Esophagus squamous epithelium (tissue), 4 donors: ENCODE measurements at regions not wholly inside any gene's neighbourhood (a gene's known extent, or its start where the extent isn't known, plus 50 kb on each side); places are given as distances from the start of the nearest gene placed in this dataset.

ENCODE experiments used
- POLR2A ChIP-seq, 4 donors: fragments of 450-650 bp; IDR thresholded peaks; one replicate each; pipeline ENCODE4 v1.6.1; 2017; ENCODE audit warnings: antibody characterized with exemption in 4 of 4, mild to moderate bottlenecking in 4 of 4, moderate library complexity in 3 of 4
- TF ChIP-seq, protein P1 (sequence below), 6 experiments: fragments of 450-650 bp in 4 of 6; fragments of 200-600 bp in 2 of 6; sonication (generic) in 2 of 6; IDR thresholded peaks; one replicate each; pipeline ENCODE4 v1.5.1; 2016 to 2019; ENCODE audit warnings: antibody characterized with exemption in 6 of 6, mild to moderate bottlenecking in 4 of 6, moderate library complexity in 4 of 6

DNA sequence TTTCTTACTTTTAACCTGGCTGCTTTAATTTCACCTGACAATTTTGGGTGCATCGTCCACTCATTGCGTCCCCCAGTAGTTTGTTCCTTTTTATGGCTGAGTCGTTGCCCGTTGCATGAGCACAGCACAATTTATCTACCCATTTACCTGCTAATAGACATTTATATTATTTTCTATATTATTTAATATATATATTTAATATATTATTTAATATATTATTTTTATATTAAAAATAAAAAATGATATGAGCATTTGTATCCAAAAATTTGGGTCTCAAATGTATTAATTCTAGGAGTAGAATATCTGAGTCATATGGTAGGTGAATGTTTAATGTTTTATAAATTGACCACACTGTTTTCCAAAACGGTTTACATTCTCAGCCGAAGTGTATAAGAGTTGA lies 300.2 kb downstream of the THBS2 start:
- TF ChIP-seq, protein P1, sequence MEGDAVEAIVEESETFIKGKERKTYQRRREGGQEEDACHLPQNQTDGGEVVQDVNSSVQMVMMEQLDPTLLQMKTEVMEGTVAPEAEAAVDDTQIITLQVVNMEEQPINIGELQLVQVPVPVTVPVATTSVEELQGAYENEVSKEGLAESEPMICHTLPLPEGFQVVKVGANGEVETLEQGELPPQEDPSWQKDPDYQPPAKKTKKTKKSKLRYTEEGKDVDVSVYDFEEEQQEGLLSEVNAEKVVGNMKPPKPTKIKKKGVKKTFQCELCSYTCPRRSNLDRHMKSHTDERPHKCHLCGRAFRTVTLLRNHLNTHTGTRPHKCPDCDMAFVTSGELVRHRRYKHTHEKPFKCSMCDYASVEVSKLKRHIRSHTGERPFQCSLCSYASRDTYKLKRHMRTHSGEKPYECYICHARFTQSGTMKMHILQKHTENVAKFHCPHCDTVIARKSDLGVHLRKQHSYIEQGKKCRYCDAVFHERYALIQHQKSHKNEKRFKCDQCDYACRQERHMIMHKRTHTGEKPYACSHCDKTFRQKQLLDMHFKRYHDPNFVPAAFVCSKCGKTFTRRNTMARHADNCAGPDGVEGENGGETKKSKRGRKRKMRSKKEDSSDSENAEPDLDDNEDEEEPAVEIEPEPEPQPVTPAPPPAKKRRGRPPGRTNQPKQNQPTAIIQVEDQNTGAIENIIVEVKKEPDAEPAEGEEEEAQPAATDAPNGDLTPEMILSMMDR (IDR thresholded peaks at IDR 0.05), result no peak
- TF ChIP-seq POLR2A (IDR thresholded peaks at IDR 0.05), result no peak
